ENCODE measurements at regions not wholly inside any gene's neighbourhood (a gene's known extent, or its start where the extent isn't known, plus 50 kb on each side); places are given as distances from the start of the nearest gene placed in this dataset.

GRCh38 chr1:13878021-13878420 lies 178.0 kb downstream of the PRDM2 start:
- TF ChIP-seq CTCF (IDR thresholded peaks at IDR 0.05), result no peak

- no peak for TF ChIP-seq CTCF (IDR thresholded peaks at IDR 0.05)
Measured at GRCh38 chr1:13878451-13878850, 178.5 kb downstream of the PRDM2 start.

GRCh38 chr1:13881385-13882088 lies 181.5 kb downstream of the PRDM2 start:
- TF ChIP-seq CTCF (IDR thresholded peaks at IDR 0.05), result no peak

- TF ChIP-seq CTCF (IDR thresholded peaks at IDR 0.05), result no peak
Measured at GRCh38 chr1:13888351-13888986, 188.5 kb downstream of the PRDM2 start.

GRCh38 chr1:13889495-13889894 lies 189.5 kb downstream of the PRDM2 start:
- TF ChIP-seq CTCF (IDR thresholded peaks at IDR 0.05), result no peak

GRCh38 chr1:13890766-13891165 lies 190.8 kb downstream of the PRDM2 start:
- TF ChIP-seq CTCF (IDR thresholded peaks at IDR 0.05), result no peak

- no peak for TF ChIP-seq CTCF (IDR thresholded peaks at IDR 0.05)
Measured at GRCh38 chr1:13892198-13892597, 192.2 kb downstream of the PRDM2 start.

Measured in LNCAP (cell line).